Left forelimb (tissue), 1 donor: ENCODE measurements at regions not wholly inside any gene's neighbourhood (a gene's known extent, or its start where the extent isn't known, plus 50 kb on each side); places are given as distances from the start of the nearest gene placed in this dataset.

Experiments
- DNase-seq: peaks from one replicate; pipeline ENCODE4 v3.0.0-alpha.2; 2018; ENCODE audit warnings: low spot score

DNA sequence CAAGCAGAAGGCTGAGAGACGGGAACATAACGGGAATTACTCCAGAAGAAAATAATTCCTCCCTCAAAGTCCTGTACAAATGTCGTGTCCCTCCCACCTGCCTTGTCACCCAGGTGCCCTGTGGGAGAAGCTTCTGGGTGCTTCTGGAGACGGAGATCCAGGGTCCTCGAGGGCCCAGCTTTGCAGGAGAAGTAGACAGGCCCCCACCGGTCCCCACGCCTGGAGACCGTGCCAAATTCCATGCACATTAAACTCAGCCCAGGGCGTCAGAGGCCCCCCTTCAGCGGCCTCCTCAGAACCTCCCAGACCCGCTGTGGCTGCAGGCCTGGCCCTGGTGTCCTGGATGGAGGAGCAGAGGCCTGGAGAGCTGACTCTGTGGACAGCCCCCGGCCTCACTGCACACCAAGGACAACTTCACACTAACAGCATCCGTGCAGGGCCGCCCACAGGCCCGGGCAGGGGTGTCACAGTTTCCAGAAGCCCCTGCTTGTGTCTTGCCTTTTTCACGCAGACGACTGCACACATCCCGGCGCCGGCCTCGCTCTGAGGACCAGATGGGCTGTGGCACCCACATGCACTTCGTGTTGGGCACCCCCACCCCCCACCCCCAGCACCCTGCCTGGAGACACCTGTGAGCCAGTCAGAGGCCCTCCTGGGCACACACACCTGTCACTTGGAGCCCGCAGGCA is 734.3 kb downstream of the BRD1 start:
- no peak for DNase-seq

DNA sequence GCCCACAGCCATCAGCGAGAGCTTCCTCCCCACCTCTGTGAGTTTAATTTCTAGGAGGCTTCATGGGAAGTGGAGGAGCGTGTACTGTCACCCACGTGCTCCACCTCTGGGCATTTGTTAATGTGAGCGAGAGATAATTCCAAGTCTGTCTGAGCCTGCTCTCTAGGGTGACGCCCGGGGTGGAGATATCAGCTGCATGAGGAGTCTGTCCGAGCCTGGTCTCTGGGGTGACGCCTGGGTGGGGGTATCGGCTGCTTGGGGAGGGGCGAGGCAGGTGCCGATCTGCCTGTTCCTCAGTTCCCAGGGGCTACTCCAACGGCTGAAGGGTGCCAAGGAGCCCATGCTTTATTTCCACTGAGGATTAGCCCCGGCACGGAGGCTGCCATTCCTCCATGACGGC is 735.0 kb downstream of the BRD1 start:
- DNase-seq: no peak

DNA sequence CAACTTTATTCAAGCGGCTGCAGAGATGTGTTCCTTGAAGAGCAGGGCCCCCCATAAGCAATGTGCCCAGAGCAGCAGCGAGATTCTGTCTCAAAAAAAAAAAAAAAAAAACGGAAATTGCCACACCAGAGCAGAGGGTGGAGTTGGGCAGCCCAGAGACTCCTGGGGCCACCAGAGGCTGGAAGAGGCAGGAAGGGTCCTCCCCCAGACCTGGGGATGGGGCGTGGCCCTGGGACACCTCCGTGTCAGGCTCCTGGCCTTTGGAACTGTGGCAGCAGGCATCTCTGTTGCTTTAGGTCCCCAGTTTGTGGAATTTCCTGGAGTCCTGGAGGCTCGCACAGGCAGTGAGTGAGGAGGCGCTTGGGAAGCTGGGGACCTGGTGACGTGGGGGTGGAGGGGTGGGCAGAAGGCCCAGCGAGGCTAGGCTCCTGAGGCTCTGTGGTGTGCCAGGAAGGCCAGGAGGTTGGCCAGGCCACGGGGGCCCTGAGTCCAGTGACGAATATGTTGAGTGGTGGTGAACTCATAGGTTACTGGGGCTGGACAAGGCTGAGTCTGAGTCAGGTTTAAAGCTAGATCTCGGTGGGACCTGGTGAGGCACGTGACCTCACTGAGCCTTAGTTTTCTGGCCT is 735.6 kb downstream of the BRD1 start:
- DNase-seq: no peak

DNA sequence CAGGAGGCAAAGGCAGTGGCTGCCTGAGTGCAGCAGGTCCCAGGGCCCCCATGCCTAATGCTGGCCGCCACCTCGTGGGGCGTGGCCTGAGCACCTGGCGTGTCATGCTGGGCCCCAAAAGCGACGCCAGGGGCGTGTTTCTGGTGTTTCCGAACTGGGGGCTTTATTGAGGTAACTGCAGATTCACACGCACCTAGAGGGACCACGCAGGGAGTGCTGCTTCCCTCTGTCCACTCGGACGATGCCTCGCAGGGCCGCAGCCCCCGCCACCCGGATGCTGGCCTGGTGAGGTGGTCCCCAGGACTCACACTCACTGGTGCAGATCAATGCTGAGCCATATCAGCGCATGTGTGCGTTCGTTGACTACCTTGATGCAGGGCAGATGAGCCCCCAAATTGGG is 736.2 kb downstream of the BRD1 start:
- no peak for DNase-seq

DNA sequence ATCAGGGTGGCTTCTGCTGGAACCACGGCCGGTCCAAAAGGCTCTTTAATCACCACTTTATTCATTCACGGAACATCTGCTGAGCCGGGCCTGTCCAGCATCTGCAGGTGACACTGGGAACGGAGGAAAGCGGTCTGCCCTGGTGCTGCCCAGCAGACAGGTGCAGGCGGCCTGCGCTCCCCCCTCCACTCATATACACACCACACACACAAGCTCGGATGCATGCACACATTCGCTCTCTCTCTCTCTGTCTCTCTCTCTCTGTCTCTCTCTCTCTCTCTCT is 736.9 kb downstream of the BRD1 start:
- DNase-seq: no peak

DNA sequence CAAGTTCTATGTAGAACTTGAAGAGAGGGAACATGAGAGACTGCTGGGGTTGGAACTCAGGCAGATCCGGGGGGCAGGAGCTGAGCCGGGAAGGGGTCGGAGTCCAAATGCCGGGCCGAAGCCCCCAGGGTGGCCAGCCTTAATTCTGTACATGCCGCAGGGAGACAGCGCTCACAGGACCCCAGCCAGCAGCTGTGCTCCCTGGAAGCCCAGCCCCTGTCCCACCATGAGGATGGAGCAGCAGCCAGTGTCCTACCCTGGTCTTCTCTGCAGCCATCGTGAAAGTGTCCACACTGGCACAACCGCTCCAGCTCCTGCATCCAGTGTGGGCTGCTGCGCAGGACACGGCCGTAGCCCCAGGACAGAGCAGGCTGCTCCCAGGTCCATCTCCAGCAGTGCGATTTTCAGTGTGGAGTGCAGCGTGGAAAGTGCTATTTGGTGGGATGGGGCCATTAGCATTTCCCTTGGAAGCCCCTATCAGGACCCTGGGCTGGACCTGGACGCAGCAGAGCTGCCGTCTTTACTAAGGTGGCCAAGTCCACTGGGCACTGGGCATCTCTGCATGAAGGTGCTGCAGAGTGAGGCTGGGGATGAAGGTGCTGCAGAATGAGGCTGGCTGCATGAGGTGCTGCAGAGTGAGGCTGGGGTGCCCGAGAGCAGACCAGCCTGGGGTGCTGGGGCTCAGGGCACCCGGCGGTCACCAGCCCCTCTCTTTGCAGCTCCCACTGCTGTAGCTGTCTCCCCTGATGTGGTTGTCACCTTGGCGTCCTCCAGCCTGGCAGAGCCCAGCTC is 737.4 kb downstream of the BRD1 start:
- DNase-seq: no peak

DNA sequence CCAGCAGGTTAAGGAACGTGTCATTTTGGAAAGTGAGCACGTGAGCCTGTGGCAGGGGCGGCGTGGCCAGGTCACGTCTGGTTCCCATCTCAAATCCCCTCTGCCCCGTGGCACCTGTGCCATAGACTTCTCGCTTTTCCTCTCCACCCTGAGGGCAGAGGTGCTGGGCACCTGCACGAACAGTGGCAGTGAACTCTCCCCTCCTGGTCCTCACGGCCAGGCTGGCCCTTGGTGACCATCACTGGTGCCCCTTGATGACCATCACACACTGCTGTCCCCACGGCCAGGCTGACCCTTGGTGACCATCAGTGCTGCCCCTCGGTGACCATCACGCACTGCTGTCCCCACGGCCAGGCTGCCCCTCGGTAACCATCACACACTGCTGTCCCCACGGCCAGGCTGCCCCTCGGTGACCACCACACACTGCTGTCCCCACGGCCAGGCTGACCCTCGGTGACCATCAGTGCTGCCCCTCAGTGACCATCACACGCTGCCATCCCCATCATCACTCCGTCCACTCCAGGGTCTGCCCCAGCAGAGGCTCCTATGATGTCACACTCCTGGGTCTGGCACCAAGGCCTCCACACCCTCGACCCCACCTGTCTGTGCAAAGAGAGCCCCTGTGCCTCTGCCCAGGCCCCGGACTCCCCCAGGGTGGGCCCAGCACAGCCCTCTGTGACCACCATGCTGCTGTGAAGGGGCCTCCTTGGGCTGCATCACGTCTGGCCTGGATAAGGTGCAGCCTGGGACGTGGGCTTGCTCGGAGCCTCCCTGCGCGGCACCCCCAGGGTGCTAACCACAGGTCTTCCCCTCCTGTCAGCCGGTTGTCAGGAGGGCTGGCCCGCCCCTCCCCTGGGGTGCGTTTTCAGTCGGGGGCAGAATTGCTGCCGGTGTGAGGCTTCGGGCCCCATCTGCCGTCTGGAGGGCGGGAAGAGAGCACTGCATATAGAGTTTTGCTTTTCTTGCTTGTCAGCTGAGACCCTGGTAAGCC is 738.6 kb downstream of the BRD1 start:
- no peak for DNase-seq

DNA sequence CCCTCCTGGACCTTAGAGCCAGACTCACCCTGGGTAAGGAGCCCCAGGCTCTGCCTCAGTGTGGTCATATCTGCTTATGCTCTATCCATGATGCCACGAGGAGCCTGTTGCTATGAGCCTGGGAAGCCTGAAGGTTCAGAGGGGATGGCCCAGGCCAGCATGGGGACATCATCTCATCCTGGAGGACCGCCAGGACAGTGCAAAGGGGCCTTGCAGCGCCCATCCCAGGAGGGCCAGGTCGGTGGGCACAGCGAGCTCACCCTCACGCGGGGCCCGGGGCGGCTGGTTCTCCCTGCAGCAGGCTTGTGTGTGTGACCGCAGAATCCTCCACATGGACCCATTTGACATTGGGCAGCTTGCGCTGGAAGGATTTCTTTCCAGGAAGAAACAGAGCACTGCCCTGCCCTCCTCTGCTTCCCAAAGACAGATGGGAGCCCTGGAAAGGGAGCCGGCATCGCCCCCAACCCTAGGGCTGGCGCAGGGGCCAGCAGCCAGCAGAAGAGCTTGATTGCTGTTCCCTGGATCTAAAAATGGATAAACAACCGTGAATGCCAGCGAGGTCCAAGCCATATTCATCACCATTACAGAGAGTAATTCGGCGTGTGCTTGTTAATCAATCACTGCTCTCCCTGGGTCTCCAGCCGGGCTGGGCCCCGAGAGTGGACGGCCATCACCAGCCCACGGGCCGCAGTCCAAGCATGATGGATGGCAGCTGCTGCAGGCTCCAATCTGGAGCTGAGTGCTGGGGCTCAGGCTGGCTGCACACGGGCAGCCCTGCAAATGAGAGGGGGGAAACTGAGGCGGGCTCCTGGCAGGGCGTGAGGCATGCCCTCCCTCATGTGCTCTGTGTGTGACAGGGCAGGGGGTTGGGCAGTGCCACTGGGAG is 739.7 kb downstream of the BRD1 start:
- DNase-seq: no peak

DNA sequence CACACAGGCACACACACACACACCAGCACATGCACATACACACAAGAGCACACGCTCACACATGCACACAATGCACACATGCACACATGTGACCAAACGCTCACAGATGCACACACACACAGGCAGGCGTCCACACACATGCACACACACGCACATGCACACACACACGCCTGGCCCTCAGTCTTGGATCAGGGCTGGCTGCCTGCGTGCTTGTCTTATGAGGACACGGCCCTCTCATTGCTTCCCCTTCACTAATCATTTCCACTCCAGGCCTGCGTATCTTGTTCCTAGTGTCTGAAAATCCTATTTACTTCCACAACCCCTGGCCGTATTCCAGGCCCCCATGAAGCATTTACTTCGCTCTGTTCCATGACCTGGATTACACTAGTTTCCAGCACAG is 740.5 kb downstream of the BRD1 start:
- no peak for DNase-seq

DNA sequence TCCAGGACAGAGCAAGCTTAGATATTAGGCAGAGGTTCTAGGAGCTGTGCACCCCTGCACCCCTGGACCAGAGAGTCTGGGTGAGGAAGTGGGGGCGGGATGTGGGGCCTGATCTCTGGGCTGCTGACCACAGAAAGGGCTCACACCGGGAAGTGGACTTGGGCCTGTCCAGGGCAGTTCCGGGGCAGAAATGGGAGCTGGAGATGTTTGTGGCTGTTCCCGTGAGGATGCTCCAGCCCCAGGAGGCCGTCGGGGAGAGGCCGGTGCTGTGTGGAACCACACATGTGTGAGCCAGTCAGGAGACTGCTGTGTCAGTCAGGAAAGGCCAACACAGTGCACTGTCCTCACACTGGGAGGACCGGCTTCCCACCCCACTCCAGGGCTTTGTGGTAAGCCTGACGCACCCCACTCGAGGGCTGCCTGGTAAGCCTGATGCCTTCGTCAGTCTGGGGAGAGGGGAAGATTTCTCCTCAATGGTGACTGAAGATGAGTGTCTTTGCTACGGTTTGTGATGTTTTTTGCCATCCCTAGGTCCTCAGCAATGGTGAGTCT is 741.0 kb downstream of the BRD1 start:
- DNase-seq: no peak

DNA sequence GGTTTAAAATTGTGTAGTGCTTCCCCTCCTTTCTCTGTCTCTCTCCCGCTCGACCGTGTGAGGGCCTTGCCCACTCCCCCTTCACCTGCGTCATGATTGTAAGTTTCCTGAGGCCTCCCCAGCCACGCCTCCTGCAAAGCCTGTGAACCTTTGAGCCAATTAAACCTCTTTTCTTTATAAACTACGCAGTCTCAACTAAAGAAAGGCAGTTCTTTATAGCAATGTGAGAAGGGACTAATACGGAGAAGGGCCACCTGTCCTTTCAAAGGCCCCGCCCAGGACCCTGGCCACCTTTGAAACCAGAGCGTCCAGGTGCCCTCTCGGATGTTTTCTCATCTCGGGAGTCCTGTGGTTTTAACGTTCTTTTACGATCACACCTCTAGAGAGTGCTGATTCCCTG is 741.5 kb downstream of the BRD1 start:
- no peak for DNase-seq

DNA sequence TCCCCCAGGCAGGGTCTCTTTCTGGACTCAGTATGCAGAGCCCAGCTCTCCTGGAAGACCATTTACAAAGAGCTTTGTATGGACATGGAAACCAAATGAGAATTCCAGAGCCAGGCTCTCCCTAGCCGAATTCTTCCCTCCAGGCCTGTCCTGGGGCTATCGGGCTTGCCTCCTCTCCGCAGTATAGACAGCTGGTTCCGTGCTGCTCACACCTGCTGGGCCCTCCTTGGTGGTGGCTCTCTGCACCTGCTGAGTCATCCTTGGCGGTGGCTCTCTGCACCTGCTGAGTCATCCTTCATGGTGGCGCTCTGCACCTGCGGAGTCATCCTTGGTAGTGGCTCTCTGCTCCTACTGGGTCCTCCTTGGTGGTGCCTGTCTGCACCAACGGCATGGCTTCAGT is 743.5 kb downstream of the BRD1 start:
- no peak for DNase-seq

DNA sequence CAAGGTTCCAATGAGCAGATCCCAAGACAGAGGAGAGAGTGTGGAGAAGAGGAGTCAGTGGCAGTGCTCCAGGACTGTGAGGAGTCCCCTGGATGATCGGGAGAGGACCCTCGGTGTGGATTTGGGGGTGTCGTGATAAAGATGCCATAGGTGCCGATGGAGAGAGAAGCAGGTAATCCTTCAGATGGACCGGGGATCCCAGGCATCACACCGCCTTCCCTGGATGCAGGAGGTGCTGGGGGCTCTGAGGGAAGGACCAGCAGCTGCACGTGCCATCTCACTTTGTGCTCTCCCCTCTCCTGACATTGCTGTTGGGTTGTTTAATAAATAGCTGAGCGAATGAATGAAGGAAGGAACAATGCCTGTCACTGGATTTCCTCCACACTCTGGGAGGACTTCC is 744.1 kb downstream of the BRD1 start:
- DNase-seq: no peak

DNA sequence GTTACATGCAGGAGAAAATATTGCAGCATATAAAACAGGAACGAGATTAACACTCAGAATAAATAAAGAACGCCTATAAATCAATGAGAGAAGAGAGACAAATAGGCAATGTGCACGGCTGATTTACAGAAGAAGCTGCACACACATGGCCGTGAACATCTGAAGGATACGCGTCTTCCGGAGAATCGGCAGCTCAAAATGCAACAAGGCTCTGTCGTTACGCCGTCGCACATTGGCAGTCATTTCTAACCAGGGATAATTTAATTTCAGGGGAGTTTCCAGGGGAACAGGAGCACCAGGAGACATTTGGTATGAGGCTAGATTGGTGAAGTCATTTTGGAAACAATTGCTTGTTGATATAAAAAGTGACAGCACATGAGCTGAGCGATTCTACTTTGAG is 745.2 kb downstream of the BRD1 start:
- DNase-seq: no peak

DNA sequence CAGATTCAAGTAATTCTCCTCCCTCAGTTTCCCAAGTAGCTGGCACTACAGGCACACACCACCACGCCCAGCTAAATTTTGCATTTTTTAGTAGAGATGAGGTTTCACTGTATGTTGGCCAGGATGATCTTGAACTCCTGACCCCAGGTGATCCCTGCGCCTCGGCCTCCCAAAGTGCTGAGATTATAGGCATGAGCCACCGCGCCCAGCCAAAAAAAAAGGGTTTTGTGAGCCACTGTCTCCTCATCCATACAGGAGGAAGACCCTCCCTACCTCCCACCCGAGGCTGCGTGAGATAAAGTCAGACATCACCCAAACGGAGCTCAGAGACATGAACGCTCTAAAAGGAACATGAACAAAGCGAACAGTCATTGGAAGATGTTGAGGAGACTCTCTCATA is 745.7 kb downstream of the BRD1 start:
- no peak for DNase-seq

DNA sequence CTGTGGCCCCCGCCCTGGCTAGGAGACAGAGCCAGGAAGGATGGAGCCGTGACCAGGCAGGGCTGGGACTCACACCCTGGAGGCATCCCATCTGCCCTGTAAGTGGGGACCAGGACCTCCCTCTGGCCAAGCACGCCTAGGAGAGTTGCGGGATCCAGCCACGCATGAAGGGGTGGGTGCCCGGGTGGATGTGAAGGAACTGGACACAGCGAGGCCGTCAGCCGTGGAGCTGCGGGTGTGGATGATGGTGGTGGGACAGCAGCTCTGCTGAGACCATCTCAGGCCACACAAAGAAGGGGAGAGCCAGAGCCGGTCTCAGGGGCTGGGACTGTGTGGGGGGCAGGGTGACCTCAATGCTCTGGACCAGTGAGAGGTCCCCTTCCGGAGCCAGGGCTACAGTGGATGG is 746.4 kb downstream of the BRD1 start:
- DNase-seq: no peak

DNA sequence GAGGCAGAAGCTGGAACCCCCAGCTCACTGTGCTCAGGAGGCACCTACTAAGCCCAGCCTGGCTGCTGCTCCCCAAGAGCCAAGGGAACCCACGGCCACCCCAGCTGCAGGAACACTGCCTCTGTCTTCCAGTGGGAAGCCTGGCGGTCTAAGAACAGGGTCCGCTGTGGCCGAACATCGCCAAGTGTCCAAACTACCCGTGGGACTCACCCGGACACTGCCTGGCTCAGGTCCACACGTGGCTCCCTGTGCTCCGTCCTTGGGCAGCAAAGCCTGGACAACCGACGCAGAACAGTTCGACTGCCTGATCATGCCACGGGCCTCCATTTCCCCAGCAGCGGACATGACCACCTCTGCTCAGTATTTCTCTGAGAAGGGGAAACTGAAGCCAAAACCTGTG is 747.0 kb downstream of the BRD1 start:
- DNase-seq: no peak

DNA sequence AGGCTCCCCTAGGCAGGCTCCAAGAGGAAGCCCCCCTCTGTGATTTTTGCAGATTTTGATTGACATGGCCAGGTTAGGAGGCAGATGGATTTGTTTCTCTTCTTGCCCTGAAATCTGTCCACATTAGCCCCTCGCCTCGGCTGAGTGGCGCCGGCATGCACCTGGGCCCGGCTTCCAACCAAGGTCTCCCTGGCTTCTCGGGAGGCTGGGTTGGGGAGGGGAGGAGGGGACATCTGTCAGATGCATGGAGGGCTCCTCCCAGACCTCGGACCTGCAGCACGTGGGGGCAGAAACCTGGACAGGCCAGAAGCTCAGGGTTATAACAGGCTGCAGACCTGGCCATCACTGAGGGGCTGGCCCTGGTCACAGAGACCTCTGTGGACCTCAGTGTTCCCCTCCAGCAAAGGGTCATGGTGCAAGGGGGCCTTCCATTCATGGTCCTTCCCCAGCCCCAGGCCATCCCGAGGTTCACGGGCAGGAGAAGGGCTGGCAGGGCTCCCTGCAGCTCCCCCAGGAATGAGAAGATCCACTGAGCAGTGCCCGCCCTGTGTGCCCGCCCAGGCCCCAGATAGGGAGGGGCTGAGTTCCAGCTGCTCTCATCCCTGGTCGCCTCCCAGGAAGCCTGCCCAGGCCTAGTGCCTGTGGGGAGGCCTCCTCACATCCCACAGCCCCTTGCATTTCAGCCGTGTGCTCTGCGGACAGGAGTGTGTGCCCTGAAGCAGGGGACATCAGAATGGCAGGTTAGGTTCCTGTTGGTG is 747.8 kb downstream of the BRD1 start:
- DNase-seq: no peak

DNA sequence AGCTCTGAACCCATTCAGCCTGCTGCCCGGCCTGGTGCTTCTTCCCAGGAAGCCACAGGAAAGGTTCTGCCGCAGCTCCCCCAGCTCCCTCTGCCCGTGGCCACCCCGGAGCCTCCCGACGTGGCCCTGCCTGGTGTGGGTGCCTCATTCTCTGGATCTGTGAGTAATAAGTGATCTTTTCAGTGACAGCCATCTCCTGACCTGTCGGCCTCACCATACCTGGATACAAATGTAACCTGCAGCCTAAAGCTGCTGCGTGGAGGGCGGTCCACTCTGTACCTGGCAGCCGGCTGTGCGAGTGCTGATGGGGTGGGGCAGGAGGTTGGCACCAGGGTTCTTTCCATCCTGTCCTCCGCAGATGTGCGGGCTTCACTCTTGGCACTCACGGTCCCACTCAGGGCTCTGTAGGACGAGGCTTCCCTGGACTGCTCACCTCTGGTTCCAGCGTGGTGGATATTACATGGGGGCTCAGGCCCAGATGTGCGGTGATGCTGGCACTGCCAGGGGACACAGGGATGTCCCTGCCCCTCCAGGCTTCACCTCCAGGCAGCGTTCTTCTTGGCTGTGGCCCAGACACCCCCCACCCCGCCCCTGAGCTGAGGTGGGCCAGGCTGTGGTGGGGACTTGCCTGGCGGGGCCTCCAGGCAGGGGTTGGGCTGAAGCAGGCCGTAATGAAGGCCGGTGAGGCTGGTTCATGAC is 748.5 kb downstream of the BRD1 start:
- DNase-seq: no peak
